ENCODE measurements at regions not wholly inside any gene's neighbourhood (a gene's known extent, or its start where the extent isn't known, plus 50 kb on each side); places are given as distances from the start of the nearest gene placed in this dataset.

- DNase-seq: no peak
Measured at GRCh38 chr7:424961-425793, 94.5 kb downstream of the PDGFA start.

GRCh38 chr7:425794-426188, 93.9 kb downstream of the PDGFA start:
- DNase-seq: no peak

DNA sequence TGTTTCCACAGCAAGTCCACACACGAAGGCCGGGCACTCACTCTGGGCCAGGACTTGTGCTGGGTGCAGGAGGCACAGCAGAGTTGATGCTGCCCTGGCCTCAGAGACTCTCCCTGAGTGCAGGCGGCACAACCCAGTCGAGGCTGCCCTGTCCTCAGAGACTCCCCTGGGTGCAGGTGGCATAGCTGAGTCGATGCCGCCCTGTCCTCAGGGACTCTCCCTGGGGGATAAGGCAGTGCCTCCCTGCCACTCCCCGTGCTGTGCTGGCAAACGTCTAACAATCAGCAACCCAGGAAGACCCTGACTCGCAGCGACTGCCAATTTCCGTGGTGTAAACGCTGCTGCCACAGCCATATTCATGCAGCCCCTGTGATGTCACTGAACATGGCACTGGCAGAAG, 93.1 kb downstream of the PDGFA start:
- DNase-seq: no peak

- no peak for DNase-seq
Measured at GRCh38 chr7:427506-428103, 92.0 kb downstream of the PDGFA start.

GRCh38 chr7:428387-428786, 91.3 kb downstream of the PDGFA start:
- DNase-seq: no peak

GRCh38 chr7:428927-429827, 90.5 kb downstream of the PDGFA start:
- DNase-seq: no peak

GRCh38 chr7:429828-430180, 89.8 kb downstream of the PDGFA start:
- DNase-seq: no peak

DNA sequence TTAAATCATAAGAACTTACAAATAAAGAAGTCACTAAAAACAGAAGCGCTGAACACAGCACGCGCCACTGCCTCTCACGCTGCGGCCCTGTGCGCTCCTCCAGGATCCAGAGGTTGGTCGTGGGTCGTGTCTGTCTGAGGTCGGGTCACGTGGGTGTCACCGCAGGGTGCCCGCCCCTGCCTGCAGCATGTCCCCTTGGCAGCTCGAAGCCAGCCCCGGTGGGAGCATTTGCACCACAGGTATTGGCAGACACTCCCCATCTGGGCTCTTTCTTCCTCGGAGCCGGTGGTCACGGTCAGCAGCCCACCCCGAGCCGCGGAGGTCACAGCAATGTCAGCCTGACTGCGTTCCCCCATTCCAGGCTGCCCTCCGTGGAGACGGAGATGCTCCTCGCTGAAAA, 88.6 kb downstream of the PDGFA start:
- no peak for DNase-seq

DNA sequence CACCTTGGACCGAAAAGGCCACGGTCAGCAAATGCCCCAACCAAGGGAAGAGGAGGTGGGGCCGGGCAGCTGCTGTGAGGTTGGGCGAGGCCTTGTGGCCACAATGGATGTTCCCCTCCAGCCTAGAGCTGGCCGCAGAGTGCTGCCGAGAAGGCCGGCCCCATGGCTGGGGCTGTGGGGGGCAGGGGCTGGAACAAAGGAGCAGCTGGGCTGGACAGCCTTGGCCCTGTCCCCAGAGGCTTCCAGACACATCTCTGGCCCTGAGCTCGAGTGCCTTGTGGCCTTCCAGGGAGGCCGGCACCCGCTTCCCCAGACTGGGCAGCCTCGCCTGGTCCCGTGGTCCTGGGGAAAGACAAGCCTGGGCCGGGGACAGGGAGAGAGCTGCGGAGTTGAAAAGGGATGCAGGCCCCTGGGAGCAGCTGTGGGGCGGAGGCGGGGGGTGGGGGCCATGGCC, 88.0 kb downstream of the PDGFA start:
- DNase-seq: no peak

DNA sequence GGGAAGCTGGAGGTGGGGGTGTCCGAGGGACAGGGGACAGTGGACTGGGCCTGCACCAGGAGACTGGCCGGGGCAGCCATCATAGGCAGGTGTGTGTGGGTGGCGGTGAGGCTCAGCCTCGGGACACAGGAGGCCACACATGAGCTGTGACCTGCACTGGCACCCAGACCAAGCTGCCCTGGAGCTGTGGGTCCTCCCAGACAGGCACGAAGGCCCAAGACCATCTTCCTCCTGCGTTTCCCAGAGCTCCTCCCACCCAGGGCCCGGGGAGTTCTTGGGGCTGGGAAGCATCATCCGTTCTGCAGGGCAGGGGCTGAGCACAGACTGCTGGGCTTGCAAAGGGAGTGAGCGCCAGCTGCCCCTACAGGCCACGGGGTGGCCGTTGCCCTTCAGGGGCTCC, 87.4 kb downstream of the PDGFA start:
- DNase-seq: no peak

GRCh38 chr7:432933-433332, 86.7 kb downstream of the PDGFA start:
- DNase-seq: no peak

- no peak for DNase-seq
Measured at GRCh38 chr7:433558-433957, 86.1 kb downstream of the PDGFA start.

- DNase-seq: no peak
Measured at GRCh38 chr7:434891-435629, 84.6 kb downstream of the PDGFA start.

DNA sequence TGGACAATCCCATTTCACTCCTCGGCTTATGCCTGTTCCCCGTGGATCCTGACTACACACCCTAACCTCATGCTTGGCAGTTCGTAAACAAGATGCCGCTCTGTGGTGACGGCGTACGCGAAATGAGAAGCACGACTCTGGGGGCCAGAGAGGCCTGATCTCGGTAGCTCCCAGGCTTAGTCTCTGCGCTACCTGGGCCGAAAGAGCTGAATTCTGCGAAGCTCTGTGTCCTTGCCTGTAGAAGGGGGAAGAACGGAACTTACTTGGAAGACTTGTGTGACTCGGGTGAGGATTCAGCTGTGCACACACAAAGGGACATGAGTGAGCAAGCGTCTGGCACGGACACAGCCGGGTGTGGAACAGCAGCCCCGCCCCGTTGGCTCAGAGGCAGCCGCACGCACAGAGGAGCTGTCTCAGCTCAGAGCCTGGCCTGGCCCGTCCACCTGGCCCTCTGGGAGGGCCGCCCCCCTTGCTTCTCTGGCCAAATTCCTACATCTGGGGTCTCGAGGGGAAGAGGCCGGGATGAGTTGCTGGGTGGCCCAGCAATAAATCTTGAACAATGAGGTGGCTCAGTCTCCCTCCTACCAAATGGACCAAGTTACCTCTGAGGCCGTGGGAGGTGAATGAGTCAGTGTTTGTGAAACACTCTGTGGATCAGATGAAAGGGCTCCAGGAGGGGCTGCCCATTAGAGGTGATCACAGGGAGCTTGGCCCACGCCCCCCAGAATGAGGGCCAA, 83.8 kb downstream of the PDGFA start:
- DNase-seq: peak; percentile 46

DNA sequence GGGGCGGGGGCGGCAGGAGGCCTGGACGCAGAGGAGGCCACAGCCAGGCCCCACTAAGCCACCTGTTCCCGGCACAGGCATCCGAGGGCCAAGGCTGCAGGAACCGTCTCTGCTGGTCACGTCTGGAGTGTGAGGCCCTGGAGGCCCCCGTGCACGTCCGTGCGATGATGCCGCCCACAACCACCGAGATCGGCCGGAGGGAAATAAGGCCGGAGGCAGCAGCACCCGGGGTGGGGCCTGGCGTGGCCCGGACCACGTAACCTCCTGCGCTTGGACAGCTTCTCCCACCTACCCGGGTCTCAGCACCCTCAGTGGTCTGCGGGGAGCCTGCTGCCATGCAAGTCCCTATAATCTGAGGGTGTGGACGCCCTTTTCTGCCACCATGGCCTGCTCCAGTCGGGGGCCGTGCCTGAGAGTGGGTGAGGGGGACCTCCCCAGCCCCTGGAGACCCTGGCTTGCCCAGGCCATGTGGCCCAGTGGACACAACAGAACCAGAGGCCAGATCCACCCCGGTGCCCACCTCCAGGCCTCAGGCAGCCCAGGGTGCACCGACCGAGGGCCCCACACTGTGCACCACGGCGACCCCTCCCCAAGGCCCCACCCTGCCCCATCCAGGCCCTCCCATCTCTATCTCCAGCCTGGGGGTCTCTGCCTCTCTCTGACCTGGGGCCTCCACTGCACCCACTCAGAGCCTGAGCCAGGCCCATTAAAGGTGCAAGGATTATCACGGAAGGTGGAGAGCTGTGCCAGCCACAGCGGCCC, 83.1 kb downstream of the PDGFA start:
- no peak for DNase-seq

DNA sequence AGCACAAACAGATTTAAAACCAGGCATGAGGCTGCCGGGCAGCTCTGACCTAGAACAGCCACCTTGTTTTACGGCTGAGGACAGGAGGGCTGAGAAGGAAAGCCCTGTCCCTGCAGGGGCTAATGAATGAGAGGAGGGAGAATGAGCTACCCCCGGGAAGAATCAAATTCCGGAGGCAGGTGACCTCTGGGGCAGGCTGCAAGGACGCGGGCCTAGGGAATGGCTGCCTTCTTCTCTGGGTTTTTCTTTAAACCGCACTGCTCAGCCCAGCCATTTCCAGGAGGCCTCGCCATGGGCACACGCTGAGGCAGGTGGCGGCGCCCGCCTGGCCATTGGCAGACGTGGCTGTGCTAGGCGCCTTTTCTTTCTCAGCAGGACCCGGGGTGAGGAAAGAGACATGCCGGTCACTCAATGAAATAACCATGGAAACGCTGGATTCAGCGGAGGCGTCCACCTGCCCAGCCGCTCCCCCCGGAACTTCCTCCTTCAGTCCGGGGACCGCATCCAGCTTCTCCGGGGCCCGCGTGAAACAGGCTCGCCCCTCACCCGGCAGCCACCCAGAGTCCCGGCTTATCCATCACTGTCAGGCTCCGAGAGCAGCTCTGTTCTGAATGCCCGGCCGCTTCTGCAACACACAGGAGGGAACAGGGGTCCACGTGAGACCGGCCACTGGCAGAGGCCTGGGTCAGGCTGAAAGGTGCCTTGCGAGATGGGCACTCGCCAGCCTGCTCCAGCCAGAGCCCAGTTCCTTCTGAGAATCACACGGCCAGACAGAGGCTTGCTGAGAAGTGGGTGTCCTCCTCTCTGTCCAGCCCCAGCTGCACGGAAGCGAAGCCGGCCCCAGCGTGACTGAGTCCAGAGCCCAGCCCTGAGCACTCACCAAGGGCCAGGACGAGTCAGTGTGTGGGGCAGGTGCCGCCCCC, 82.1 kb downstream of the PDGFA start:
- DNase-seq: no peak

- DNase-seq: no peak
Measured at GRCh38 chr7:438361-438760, 81.3 kb downstream of the PDGFA start.

DNA sequence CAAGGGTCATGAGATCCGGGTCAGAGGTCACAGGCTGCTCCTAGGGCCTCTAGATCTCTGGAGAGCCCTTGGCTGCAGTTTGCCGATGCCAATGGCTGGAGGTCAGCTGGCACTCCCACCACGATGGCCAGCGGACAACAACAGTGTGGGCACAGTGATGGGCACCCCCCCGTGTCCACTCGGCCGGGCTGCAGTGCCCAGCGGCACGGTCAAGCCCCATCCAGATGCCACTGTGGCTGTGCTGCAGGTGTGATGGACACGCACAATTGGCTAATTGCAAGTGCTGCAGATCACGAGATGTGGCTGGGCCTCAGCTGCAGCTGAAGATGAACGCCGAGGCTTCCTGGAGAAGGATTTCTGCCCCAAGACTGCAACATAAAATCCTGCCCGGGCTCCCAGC, 80.7 kb downstream of the PDGFA start:
- no peak for DNase-seq

DNA sequence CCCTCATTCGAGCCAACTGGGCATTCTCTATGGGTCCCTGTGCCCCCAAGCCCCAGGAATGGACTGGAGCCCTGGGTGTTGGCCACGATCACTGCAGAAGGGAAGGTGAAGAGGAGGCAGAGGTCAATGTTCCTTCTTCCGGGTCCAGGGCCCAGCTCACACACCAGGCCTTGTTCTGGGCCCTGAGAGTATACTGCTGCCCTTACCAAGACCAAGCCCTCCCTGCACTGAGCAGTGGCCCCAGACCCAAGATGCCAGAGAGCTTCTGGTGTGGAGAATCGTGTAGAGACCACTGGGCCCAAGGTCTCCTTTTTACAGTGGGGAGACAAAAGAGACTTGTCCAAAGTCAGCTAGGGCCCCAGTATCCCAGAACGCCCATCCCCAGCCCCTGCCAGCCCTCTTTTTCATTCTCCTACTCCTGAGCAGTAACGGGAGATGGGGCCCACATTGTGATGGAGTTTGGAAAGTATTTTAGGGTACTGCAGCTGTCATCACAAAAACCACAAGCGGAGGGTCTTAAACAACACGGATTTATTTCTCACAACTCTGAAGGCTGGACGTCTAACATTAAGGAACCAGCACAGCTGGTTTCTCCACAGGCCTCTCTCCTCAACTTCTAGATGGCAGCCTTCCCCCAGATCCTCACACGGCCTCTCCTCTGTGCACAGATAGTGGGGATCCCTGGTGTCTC, 79.4 kb downstream of the PDGFA start:
- DNase-seq: no peak

All from activated CD4-positive, alpha-beta T cell treated with anti-CD3 and anti-CD28 coated beads for 48 hours (primary cell).